Adrenal gland (tissue), 9 donors: ENCODE measurements at regions not wholly inside any gene's neighbourhood (a gene's known extent, or its start where the extent isn't known, plus 50 kb on each side); places are given as distances from the start of the nearest gene placed in this dataset.
A peak's percentile ranks its signal among the peaks of the same experiment; 100 is the strongest.

Experiments used
- DNase-seq, 7 donors: peaks; one replicate each; pipeline ENCODE4 v3.0.0-alpha.2; 2019 to 2020
- H3K27ac ChIP-seq, 5 donors: fragments of 200-600 bp; sonication (generic) in 4 of 5; 1 replicate in 3 of 5; 2 replicates in 2 of 5; pipeline versions ENCODE4 v1.5.1 to v1.8.0; 2016 to 2020; ENCODE audit warnings: mild to moderate bottlenecking in 1 of 5
- H3K27me3 ChIP-seq: fragments of 200-600 bp; 2 replicates; pipeline ENCODE4 v1.8.0; 2021
- H3K36me3 ChIP-seq, 2 donors: fragments of 200-600 bp; replicated peaks in 1 of 2; 1 replicate in 1 of 2; 2 replicates in 1 of 2; pipeline versions ENCODE4 v1.5.1 to v1.8.0; 2018 to 2022
- H3K4me1 ChIP-seq, 2 donors: fragments of 200-600 bp; replicated peaks in 1 of 2; 1 replicate in 1 of 2; 2 replicates in 1 of 2; pipeline versions ENCODE4 v1.5.1 to v1.8.0; 2018 to 2021
- H3K4me3 ChIP-seq, 4 donors: fragments of 200-600 bp; sonication (generic) in 3 of 4; one replicate each; pipeline ENCODE4 v1.5.1; 2016 to 2018
- H3K9me3 ChIP-seq, 3 donors: fragments of 200-600 bp; sonication (generic) in 1 of 3; replicated peaks in 1 of 3; 1 replicate in 2 of 3; 2 replicates in 1 of 3; pipeline versions ENCODE4 v1.5.1 to v1.8.0; 2016 to 2021
- CTCF ChIP-seq, 6 experiments: fragments of 450-650 bp in 4 of 6; fragments of 200-600 bp in 2 of 6; sonication (generic) in 1 of 6; IDR thresholded peaks; 1 replicate in 5 of 6; 2 replicates in 1 of 6; pipeline versions ENCODE4 v1.5.1 to v1.8.0; 2016 to 2021; ENCODE audit warnings: antibody characterized with exemption in 6 of 6, mild to moderate bottlenecking in 2 of 6, moderate library complexity in 1 of 6
- POLR2A ChIP-seq, 2 donors: fragments of 450-650 bp; IDR thresholded peaks; one replicate each; pipeline ENCODE4 v1.6.1; 2017; ENCODE audit warnings: antibody characterized with exemption in 2 of 2, mild to moderate bottlenecking in 2 of 2, moderate library complexity in 1 of 2
- WGBS, 4 donors: extraction: QIAGEN DNeasy Blood & Tissue Kit in 2 of 4; methylation state at CpG; one replicate each; pipeline versions ENCODE4 v1.1.5 to v1.1.7; 2013 to 2017; 5-methylcytosine and 5-hydroxymethylcytosine counted together
- intact Hi-C, 2 donors: fragments of 100-400 bp; cut with DNase I; formaldehyde crosslinking; loops; one replicate each; pipeline versions ENCODE4 v1.14.1 to v1.15.0; 2022 to 2023
- donor health status: healthy with polysubstance abuse.
- donor health status: Bipolar disorder and iron deficiency.
- donor health status: DM: yes; HTN: yes; CAD: no.
- donor health status: DM: no; HTN: no; CAD: no.
- donor health status: DM: no; HTN: no; CAD: no.

GRCh38 chr11:29438815-29439214 is 578.0 kb downstream of the KCNA4 start:
- Histone ChIP-seq H3K9me3 (no peaks in the 10 kb centered on the region), H3K4me3 (no peak overlapping the region), H3K27me3 (no peaks in the 10 kb centered on the region), H3K4me1 (peaks cover 0 to 3% of the 10 kb centered on the region in 2 donors), H3K36me3 (no peaks in the 10 kb centered on the region), H3K27ac (no peak overlapping the region)
- intact Hi-C loops: loop anchor here (10.0 kb wide), 2 partner anchors 696 to 876 kb away; no protein-coding TSS in a partner anchor
- no peak for DNase-seq
- WGBS, 4 donors: 89 to 98% (median 94%) methylated on average over 1 of the region's 1 CpG
- no peak for TF ChIP-seq POLR2A (IDR thresholded peaks at IDR 0.05)
- no peak for TF ChIP-seq CTCF (IDR thresholded peaks at IDR 0.05)

DNA sequence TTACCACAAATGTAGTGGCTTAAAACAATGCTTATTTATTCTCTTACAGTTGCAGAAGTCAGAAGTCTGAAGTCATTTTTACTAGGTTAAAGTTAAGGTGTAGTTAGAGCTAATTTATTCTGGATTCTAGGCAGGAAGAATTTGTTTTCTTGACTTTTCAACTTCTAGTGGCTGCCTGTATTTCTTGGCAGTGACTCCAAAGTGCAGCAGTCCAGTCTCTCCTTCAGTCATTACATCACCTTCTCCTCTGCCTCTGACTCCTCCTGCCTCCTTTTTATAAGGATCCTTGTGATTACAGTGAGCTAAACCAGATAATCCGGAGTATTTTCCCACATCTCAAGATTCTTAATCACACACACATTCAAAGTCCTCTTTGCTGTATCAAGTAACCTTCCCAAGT is 581.4 kb downstream of the KCNA4 start:
- TF ChIP-seq POLR2A (IDR thresholded peaks at IDR 0.05) (no peak), CTCF (IDR thresholded peaks at IDR 0.05) (no peak)
- Histone ChIP-seq H3K27me3 (no peaks in the 10 kb centered on the region), H3K27ac (no peak overlapping the region), H3K4me1 (peaks cover 0 to 3% of the 10 kb centered on the region in 2 donors), H3K9me3 (no peaks in the 10 kb centered on the region), H3K4me3 (no peak overlapping the region), H3K36me3 (no peaks in the 10 kb centered on the region)
- intact Hi-C loops: loop anchor here (10.0 kb wide), 2 partner anchors 699 to 879 kb away; no protein-coding TSS in a partner anchor
- no peak for DNase-seq
- WGBS, 4 donors: 67 to 93% (median 82%) methylated on average over 1 of the region's 1 CpG

DNA sequence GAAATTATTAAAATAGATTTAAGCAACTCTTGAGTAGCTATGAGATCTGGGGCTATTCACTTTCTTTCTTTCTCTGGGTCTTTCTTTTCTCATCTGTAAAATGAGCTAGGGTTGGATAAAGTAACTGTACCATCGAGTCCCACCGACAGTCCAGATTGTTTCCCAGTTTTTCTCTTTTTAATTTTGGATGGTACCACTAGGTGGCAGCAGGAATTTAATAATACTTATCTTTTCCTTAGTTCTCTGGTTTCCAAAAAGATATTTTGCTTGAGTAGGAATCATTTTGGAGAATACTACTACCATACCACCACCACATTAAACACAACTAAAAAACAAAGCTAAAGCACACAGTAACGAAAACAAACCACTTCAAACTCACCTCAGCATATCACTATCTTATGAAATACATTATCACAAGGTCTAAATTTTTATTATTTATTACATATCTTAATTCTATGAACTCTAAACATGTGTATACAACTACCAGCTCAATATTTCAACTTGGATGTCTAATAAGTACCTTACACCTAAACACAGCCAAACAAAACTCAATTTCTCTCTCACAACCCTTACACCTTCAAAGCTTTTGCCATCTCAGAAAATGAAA is 584.0 kb downstream of the KCNA4 start:
- Histone ChIP-seq H3K4me1 (no peaks in the 10 kb centered on the region), H3K4me3 (no peak overlapping the region), H3K27me3 (no peaks in the 10 kb centered on the region), H3K36me3 (no peaks in the 10 kb centered on the region), H3K9me3 (no peaks in the 10 kb centered on the region), H3K27ac (no peak overlapping the region)
- DNase-seq: no peak
- TF ChIP-seq CTCF (IDR thresholded peaks at IDR 0.05) (peak; percentile 47 to 67 (median 62)), POLR2A (IDR thresholded peaks at IDR 0.05) (no peak)
- 18 to 29% (median 21%) methylated on average over 3 of the region's 3 CpGs for WGBS, 4 donors
- intact Hi-C loops: loop anchor here (10.0 kb wide), 2 partner anchors 702 to 882 kb away; no protein-coding TSS in a partner anchor

- Histone ChIP-seq H3K27me3 (no peaks in the 10 kb centered on the region), H3K27ac (no peak overlapping the region), H3K4me3 (no peak overlapping the region), H3K9me3 (no peaks in the 10 kb centered on the region), H3K4me1 (no peaks in the 10 kb centered on the region), H3K36me3 (no peaks in the 10 kb centered on the region)
- DNase-seq: no peak
- TF ChIP-seq CTCF (IDR thresholded peaks at IDR 0.05) (no peak), POLR2A (IDR thresholded peaks at IDR 0.05) (no peak)
- intact Hi-C loops: no loop called here
These were observed 611.5 kb downstream of the KCNA4 start for GRCh38 chr11:29405305-29405704.
